HG02870 (cell line): ENCODE measurements at regions not wholly inside any gene's neighbourhood (a gene's known extent, or its start where the extent isn't known, plus 50 kb on each side); places are given as distances from the start of the nearest gene placed in this dataset.
"Not testable (repeated sequence)": the region's sequence is repeated elsewhere in the genome, so short reads cannot be mapped to it uniquely, and the experiment has no call there.

Source experiments
- ATAC-seq: cut with Tn5 transposase; IDR thresholded peaks from one replicate; pipeline ENCODE4 v1.9.1; 2021; ENCODE audit warnings: mild to moderate bottlenecking, moderate library complexity; ENCODE audit not compliant: unreplicated experiment

- ATAC-seq = no peak
Measured at GRCh38 chr18:10077986-10078385, 164.2 kb downstream of the VAPA start.

DNA sequence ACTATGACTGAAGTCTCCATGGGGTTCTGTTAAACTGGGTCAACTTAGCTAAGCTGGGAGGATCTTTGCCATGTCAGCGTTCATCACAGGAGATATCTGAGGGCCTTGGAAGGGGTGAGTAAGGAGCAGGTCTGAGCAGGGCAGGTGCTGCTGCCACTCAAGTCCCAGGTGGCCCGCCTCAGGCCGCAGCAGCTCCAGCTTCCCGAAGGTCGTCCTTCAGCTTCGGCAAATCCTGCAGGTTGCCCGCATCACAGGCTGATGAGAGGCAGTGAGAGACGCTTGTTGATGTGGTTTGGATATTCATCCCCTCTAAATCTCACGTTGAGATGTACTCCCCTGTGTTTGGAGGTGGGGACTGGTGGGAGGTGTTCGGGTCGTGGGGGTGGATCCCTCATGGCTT lies 166.6 kb downstream of the VAPA start:
- no peak for ATAC-seq

DNA sequence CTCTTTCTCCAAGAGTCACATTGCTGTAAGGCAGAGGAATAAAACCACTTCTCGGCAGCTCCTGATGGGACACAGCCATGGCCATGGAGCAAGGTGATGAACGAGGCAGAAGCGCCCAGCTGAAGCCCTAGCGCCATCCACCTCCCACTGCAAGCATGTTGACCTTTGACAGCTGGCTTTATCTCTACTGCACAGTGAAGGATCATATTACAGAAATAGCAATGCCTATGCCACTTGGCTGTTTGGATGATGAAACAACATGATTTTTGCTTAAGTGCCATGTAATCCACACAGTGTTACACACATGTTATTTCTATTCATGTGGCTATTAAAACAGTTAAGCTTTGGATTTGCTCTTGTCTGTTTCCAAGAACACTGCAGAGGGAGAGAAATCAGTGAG lies 167.7 kb downstream of the VAPA start:
- no peak for ATAC-seq

- ATAC-seq = no peak
Measured at GRCh38 chr18:10085416-10085815, 171.6 kb downstream of the VAPA start.

- ATAC-seq = no peak
Measured at GRCh38 chr18:10085876-10086275, 172.1 kb downstream of the VAPA start.

GRCh38 chr18:10086458-10087210 lies 172.8 kb downstream of the VAPA start:
- no peak for ATAC-seq

- no peak for ATAC-seq
Measured at GRCh38 chr18:10088734-10089133, 174.9 kb downstream of the VAPA start.

GRCh38 chr18:10089881-10090280 lies 176.1 kb downstream of the VAPA start:
- ATAC-seq = no peak

- no peak for ATAC-seq
Measured at GRCh38 chr18:10090668-10091067, 176.9 kb downstream of the VAPA start.

DNA sequence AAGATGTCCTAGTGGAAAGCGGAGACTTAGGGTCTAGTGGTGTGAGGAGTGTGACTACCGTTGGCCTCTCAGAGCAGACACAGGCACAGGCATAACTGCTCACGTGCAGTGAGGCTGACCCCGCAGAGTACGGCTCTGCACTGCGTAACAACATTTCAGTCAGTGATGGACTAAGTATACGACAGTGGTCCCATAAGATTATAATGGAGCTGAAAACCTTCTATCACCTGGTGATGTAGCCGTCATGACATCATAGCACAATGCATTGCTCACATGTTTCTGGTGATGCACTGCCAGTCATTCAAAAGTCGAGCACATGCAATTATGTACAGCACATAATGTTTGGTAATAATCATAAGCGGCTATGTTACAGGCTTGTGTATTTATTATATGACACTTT lies 179.6 kb downstream of the VAPA start:
- ATAC-seq = no peak

- no peak for ATAC-seq
Measured at GRCh38 chr18:10094154-10094553, 180.3 kb downstream of the VAPA start.

- no peak for ATAC-seq
Measured at GRCh38 chr18:10094655-10095054, 180.8 kb downstream of the VAPA start.

GRCh38 chr18:10095356-10095755 lies 181.5 kb downstream of the VAPA start:
- no peak for ATAC-seq

- no peak for ATAC-seq
Measured at GRCh38 chr18:10099539-10100140, 185.8 kb downstream of the VAPA start.

DNA sequence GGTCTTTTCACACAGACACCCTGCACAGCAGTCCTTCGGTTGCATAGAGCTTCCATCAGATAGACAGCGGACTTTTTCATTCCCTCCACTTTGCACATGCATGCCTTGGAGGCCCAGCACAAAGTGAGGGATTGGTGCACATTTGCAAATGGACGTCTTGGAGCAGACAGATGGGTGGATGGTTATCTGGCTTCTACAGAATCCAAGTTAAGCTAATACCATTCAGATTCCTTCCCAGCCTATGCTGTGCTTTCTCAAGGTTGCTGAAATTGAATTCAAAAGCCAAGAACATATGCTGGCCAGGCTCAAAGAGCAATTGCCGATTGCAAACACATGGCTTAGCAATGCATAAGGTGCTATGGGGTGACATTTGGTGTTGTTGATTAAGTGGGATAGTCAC lies 186.4 kb downstream of the VAPA start:
- ATAC-seq = no peak

DNA sequence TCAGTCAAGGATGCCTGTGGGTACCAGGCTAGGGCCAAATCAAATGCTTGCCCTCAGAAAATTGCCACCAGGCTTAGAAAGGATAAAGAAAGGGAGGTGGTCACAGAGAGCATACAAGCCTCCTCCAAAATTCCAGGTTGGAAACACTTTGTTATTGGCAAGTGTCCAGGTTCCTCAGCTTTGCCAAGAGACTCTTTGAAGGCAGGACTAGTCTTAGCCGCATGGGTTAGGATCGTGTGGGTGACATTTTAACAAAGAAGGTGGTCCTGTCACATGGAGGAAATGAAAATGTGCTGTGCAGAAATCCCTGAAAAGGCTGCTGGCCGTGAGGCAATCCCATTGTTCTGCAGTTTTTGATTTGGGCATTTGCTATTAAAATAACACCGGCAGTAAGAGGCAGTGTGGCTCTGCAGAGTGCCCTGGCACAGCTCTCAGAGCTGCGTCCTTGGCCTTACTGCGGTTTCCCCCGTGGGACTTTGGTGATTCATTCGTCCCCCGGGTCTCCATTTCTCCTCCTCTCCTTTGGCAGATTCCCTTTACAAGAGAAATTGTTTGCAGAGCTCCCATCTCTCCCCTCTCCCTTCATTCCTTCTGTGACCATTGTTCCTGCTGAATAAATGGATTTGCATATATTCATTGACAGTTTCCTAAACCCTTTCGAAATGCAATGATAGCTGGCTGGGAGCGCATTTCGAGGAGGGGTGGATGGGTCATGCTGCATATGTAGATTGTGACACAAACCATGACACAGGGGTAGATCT lies 187.3 kb downstream of the VAPA start:
- no peak for ATAC-seq

- ATAC-seq = no peak
Measured at GRCh38 chr18:10101729-10102128, 187.9 kb downstream of the VAPA start.

DNA sequence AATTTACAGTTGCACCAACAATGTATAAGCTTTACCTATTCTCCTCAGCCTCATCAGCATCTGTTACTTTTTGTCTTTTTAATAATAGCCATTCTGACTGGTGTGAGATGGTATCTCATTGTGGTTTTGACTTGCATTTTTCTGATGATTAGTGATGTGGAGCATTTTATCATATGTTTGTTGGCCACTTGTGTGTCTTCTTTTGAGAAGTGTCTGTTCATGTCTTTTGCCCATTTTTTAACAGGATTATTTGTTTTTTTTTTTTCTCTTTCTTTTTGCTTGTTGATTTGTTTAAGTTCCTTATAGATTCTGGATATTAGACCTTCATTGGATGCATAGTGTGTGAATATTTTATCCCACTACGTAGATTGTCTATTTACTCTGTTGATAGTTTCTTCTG lies 191.3 kb downstream of the VAPA start:
- not testable (repeated sequence) for ATAC-seq

- no peak for ATAC-seq
Measured at GRCh38 chr18:10111191-10111590, 197.4 kb downstream of the VAPA start.

- no peak for ATAC-seq
Measured at GRCh38 chr18:10111944-10112343, 198.1 kb downstream of the VAPA start.

DNA sequence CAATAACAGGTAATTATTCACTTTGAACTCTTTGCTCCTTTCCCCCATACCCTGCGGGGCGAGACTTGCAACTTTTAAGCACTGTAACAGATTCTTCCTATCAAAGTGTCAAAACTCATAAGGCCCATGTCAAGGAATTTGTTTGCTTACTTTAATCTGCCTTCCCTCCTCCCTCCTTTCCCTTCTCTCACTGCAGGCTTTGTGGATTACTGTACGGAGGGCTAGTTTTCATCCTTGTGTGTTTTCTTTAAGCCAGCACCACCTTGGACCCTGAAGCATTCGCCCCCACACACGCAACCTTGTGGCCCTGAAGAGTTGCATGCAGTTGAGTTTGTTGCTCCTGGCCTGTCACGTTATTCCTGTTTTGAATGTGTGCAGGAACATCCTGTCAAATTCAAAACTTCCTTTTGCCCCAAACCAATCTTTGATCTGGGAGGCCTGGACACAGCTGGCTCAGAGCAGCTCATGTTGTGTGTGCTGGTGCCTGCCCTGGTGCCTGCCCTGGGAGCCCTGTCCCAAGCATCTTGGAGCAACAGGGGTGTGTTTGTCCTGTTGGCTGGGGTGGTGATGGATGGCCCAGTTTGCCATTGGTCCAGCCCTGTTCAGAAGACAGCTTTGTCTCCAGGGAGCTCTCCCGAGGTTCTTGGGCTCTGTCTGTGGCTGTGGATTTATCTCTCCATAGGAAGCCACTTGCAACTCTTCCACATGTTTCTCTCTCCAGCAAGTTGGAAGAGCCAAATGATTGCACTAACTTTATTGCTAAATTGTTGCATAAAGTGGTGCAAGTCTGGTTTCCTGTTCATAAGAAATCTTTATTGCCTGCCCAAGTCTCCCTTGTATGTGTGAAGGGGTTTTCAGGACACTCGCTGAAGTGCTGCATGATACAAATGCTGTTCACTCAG lies 199.6 kb downstream of the VAPA start:
- no peak for ATAC-seq
